ENCODE measurements at regions not wholly inside any gene's neighbourhood (a gene's known extent, or its start where the extent isn't known, plus 50 kb on each side); places are given as distances from the start of the nearest gene placed in this dataset.

DNA sequence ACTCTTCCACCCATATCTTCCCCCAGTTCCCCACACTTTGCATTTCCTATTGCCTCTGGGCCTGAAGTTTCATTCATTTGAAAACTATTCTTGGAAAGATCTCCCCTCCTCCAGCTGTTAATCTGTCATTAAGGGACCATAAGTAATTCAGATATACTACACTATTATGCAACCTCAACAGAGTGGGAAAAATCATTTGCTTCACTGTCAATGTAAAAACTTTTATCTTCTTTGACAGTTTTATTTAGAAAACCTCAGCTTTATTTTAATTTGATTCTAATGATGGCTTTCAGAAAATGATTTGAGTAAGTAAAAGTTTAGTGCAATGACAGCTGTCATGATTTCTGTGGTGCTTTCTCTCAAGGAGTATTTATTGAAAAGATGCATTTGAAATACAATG is 435.3 kb upstream of the KCNMB2 start:
- TF ChIP-seq, protein P1, sequence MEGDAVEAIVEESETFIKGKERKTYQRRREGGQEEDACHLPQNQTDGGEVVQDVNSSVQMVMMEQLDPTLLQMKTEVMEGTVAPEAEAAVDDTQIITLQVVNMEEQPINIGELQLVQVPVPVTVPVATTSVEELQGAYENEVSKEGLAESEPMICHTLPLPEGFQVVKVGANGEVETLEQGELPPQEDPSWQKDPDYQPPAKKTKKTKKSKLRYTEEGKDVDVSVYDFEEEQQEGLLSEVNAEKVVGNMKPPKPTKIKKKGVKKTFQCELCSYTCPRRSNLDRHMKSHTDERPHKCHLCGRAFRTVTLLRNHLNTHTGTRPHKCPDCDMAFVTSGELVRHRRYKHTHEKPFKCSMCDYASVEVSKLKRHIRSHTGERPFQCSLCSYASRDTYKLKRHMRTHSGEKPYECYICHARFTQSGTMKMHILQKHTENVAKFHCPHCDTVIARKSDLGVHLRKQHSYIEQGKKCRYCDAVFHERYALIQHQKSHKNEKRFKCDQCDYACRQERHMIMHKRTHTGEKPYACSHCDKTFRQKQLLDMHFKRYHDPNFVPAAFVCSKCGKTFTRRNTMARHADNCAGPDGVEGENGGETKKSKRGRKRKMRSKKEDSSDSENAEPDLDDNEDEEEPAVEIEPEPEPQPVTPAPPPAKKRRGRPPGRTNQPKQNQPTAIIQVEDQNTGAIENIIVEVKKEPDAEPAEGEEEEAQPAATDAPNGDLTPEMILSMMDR (IDR thresholded peaks at IDR 0.05; ENCODE audit: low read depth, low read length, missing input control), result no peak
- TF ChIP-seq, protein P2, sequence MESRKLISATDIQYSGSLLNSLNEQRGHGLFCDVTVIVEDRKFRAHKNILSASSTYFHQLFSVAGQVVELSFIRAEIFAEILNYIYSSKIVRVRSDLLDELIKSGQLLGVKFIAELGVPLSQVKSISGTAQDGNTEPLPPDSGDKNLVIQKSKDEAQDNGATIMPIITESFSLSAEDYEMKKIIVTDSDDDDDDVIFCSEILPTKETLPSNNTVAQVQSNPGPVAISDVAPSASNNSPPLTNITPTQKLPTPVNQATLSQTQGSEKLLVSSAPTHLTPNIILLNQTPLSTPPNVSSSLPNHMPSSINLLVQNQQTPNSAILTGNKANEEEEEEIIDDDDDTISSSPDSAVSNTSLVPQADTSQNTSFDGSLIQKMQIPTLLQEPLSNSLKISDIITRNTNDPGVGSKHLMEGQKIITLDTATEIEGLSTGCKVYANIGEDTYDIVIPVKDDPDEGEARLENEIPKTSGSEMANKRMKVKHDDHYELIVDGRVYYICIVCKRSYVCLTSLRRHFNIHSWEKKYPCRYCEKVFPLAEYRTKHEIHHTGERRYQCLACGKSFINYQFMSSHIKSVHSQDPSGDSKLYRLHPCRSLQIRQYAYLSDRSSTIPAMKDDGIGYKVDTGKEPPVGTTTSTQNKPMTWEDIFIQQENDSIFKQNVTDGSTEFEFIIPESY (IDR thresholded peaks at IDR 0.05), result no peak
- TF ChIP-seq FOXA1 (IDR thresholded peaks at IDR 0.05) (no peak), TAF1 (conservative IDR thresholded peaks at IDR 0.05) (no peak), EGR1 (IDR thresholded peaks at IDR 0.05; ENCODE audit: low read depth in 2 of 2) (no peak), GABPA (IDR thresholded peaks at IDR 0.05 in 1 of 2, conservative IDR thresholded peaks at IDR 0.05 in 1 of 2) (no peak), YY1 (IDR thresholded peaks at IDR 0.05) (no peak), NR2F2 (IDR thresholded peaks at IDR 0.05) (no peak), SP1 (IDR thresholded peaks at IDR 0.05) (no peak)
- TF ChIP-seq, protein P3, sequence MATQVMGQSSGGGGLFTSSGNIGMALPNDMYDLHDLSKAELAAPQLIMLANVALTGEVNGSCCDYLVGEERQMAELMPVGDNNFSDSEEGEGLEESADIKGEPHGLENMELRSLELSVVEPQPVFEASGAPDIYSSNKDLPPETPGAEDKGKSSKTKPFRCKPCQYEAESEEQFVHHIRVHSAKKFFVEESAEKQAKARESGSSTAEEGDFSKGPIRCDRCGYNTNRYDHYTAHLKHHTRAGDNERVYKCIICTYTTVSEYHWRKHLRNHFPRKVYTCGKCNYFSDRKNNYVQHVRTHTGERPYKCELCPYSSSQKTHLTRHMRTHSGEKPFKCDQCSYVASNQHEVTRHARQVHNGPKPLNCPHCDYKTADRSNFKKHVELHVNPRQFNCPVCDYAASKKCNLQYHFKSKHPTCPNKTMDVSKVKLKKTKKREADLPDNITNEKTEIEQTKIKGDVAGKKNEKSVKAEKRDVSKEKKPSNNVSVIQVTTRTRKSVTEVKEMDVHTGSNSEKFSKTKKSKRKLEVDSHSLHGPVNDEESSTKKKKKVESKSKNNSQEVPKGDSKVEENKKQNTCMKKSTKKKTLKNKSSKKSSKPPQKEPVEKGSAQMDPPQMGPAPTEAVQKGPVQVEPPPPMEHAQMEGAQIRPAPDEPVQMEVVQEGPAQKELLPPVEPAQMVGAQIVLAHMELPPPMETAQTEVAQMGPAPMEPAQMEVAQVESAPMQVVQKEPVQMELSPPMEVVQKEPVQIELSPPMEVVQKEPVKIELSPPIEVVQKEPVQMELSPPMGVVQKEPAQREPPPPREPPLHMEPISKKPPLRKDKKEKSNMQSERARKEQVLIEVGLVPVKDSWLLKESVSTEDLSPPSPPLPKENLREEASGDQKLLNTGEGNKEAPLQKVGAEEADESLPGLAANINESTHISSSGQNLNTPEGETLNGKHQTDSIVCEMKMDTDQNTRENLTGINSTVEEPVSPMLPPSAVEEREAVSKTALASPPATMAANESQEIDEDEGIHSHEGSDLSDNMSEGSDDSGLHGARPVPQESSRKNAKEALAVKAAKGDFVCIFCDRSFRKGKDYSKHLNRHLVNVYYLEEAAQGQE (IDR thresholded peaks at IDR 0.05), result no peak
- TF ChIP-seq, protein P4, sequence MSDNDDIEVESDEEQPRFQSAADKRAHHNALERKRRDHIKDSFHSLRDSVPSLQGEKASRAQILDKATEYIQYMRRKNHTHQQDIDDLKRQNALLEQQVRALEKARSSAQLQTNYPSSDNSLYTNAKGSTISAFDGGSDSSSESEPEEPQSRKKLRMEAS (IDR thresholded peaks at IDR 0.05), result no peak
